GM18502 (cell line): ENCODE measurements at regions not wholly inside any gene's neighbourhood (a gene's known extent, or its start where the extent isn't known, plus 50 kb on each side); places are given as distances from the start of the nearest gene placed in this dataset.

Source experiments
- ATAC-seq: cut with Tn5 transposase; IDR thresholded peaks from one replicate; pipeline ENCODE4 v1.9.1; 2021; ENCODE audit warnings: mild to moderate bottlenecking; ENCODE audit not compliant: unreplicated experiment, poor library complexity

DNA sequence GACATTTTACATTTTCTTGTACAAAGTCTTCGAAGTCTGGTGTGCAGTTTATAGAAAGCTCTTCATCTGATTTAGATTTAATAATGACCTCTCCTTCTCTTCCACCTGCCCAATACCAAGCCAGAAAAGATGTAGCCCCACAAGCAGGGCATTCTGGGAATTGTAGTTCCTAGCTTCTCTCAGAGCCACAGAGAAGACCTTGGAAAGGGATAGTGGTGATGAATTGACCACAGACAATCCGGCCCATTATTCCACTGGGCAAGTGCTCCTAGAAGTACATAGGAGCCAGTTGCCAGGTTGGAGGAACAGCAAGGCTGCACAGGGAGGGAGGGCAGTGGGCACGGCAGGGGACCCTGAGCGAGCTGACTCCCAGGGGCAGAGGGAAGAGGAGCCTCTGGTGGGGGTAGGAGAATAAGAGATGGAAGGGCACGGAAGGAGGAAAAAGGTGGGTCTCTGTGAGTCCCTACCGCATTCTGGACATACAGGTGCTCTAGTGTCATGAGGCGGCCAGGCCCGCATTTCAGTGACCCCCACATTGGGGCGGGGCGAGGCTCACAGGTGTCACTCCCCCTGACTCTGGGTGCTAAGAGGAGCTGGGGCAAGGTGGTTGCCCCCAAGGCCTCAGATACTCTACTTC, 152.5 kb upstream of the HAAO start:
- no peak for ATAC-seq

DNA sequence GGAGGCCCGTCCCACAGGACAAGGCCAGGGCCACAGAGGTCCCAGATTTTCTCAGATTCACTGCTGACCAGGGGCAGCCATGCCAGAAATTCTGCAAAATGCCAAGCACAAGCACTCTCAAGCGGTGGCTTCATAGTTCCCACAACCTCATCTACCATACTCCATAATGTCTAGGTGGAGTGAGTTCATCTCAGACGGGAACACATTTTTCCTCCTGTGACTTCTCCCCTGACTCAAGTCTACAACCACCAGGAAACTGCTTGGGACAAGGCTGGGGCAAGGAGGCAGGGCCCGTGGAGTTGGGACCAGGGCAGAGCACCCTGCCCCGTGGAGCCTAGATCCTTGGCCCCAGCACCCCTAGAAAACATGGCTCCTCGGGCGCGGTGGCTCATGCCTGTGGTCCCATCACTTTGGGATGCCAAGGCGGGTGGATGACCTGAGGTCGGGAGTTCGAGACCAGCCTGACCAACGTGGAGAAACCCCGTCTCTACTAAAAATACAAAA, 150.7 kb upstream of the HAAO start:
- ATAC-seq: no peak

- ATAC-seq: no peak
Measured at GRCh38 chr2:42942214-42942989, 150.0 kb upstream of the HAAO start.

DNA sequence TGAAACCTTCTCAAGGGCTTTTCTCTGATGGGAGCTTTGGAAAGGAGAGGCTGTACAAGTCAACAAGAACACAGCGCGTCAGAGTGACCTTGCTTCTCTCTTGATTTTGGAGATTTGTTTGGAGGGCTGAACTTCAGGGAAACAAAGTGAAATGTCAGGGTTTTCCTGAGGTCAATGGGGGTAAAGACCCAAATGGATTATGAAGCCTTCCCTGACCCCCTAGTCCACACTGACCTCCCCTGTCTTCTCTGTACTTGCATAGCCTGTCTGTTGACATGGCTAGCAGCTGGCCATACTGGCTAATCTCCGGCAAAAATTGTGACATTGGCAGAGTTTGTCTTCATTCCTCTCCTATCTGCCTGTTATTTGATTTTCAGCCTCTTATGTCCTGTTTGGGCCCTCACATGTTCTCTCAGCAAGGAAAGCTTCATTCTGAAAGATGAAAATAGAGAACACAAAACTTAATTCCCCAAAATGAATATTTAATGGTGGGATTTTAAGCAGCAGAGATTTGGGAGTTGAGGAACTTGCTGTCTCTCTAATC, 149.3 kb upstream of the HAAO start:
- no peak for ATAC-seq

- ATAC-seq: no peak
Measured at GRCh38 chr2:42939411-42940206, 147.2 kb upstream of the HAAO start.

GRCh38 chr2:42938671-42939370, 146.4 kb upstream of the HAAO start:
- no peak for ATAC-seq

DNA sequence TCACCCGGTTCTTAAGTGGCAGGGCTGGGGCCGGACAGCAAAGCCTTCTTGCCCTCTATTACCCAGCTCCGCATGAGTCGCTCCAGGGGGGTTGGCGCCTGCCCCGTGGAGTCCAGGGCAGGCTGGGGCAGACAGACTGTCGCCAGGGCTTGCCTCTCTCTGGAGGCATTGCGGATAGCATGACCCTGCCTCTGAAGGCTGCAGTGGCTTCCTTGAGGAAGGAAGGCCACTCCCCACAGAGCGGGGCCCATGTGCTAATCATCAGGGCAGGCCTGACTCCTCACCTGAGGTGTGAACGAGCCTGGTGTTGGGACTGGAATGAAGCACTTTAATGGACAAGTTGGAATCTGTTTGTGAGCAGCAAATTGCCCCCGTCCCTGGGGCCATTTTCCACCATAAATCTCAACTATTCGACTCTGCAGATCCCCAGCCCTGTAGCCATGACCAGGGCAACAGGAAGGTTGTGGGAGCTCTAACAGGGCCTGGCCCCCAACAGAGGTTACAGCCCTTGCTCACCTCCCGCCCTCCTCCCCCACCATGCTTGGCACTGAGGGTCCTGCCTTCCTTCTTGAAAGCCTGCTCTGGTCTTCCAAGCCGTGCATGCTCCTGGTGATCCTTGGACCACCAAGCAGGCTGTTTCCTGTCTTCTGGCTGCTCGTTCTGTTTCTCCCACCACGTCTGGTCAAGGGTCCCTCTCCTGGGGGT, 144.9 kb upstream of the HAAO start:
- no peak for ATAC-seq

GRCh38 chr2:42935692-42936671, 143.6 kb upstream of the HAAO start:
- ATAC-seq: no peak

DNA sequence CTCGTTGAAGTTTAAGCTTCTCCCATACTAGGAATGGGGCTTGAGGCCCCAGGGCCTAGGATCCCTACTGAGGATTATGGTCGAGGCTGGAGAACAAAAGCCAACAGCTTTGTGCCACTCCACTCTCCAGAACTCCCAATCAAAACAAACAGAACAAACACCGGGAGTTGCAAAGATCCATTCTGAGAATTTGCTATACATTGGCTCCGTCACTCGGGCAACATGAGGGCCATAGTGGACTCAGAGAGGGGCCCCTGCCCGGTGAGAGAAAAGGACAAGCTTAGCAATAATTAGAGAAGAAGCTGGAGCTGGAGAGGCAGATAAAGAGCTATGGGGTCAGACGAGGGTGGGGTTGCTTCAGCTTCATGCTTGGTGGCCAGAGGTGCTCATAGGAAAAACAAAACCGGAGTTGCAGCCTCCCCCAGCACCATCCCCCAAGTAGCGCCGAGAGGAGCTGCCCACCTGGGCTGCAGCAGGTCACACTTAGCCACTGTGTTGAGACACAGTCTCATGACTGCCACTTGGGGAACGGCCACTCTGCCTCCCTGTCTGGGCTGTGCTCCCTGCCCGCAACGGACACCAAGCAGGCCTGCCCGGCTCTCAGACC, 142.3 kb upstream of the HAAO start:
- ATAC-seq: no peak

DNA sequence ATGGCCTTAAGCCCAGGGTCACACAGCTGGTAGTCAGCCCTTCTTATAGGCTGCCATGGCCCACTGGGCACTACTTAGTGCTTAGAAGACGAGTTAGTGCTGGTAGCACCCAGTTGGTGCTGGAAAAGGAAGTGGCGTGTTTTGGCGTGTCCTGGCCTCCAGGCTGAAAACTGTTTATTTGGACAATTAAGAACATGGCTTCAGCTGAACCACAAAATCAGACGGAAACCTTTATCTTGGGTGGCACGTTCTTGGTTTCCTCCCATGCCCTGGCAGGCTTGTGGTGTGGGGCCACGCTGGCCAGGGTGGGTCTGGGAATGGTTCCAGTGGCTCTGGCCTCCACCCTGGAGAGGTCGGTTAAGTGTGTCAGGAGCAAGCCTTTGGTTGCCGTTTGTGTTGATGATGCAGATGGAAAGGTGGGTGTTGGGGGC, 141.5 kb upstream of the HAAO start:
- ATAC-seq: no peak

DNA sequence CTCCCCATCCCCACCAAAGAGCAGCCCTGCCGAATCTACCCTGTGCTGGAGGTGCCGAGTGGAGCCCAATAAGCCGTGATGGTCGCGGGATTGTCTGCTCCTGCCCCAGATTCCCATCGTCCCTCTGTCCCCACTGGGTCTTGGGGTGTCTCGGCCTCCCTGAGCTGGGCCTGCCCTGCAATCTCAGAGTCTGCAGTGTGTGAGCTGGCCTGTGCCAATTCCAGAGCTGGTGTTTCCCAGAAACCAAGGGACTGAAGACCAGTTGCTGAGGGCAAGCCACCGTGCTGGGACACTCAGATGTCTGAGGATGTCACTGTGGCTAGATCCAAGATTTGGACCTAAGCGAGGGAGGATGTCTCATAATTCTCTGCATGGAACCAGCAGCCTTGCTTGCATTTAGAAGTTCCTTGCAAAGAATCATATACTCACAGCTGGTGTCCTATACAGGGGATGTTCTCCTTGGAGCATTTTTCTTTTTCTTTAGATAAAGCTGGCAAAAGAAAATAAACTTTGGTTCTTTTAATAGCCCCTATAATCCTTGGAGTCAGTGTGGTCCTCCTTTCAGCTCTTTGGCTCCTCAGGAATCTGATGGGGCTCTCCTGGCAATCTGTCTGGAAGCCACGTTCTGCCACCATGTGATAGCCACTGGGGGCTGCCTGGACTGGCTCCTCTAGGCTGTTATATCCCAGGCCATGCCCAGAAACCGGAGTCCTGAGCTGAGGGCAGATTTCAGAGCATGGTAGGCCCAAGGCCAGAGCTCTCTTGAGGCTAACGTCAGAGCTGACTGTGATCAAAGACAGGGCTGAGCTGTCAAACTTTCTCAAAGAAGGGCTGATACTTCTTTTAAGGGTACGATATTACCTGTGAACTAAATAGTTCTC, 140.1 kb upstream of the HAAO start:
- no peak for ATAC-seq

- ATAC-seq: no peak
Measured at GRCh38 chr2:42931818-42932195, 139.4 kb upstream of the HAAO start.

DNA sequence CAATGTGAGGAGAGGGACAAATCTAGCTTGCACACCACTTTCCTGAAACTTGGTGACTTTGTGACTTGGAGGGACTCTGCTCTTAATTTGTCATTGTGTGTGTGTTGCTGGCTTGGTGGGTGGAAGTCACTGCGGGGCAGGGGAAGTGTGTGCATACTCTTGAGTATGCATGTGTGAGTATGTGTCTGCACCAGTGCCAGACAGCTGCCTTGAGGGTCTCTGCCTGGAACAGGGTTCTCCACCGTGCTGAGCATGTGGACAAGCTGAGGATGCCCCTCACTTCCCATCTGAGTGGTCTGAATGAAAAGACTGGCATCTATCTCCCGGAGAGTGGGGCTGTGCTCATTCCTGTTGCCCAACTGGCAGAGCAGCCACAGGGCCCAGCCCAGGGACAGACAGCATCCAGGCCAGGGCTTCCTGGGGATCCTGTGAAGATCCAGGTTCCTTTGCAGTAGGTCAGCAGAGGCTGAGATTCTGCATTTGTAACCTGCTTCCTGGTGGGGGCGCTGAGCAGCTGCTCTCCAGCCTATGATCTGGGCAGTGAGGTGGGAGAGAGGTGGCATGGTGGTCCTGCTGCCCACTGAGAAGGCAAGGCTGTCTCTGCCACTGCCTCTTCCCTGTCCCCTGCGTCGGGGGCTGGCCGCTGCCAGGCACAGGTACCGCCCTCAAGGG, 138.9 kb upstream of the HAAO start:
- no peak for ATAC-seq

DNA sequence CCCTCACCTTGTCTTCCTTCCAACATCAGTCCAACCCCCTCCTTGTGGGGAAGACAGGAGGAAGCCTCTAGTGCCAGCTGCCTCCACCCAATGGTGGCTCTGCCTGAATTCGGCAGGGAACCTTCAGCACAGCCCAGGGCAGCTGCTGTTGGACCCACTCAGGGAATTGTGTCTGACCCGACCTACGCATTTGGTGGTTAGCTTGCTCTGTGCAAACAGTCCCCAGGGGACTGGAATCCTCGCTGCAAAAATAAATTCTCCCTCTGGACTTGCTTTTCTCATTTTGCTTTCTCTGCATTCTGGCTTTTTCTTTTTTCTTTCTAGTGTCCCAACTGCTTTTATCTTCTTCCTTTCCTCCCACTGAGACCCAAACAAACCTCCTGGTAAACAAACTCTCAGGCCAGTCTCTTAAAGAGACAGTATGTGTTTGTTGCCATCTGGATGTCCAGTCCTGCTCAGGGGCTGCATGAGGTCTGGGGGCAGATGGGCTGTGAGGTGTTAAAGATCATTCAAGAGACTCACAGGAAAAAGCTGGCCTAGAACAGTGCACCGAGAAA, 137.7 kb upstream of the HAAO start:
- no peak for ATAC-seq

GRCh38 chr2:42929546-42930024, 137.2 kb upstream of the HAAO start:
- no peak for ATAC-seq
